ENCODE measurements at regions not wholly inside any gene's neighbourhood (a gene's known extent, or its start where the extent isn't known, plus 50 kb on each side); places are given as distances from the start of the nearest gene placed in this dataset.

- Mint-ChIP-seq H3K4me3 (ENCODE audit: unreplicated experiment) (no peak overlapping the region), H3K27me3 (ENCODE audit: unreplicated experiment) (no peaks in the 10 kb centered on the region), H3K27ac (ENCODE audit: unreplicated experiment) (no peak overlapping the region), H3K9me3 (ENCODE audit: unreplicated experiment) (no peaks in the 10 kb centered on the region), H3K36me3 (ENCODE audit: low read depth, unreplicated experiment) (no peaks in the 10 kb centered on the region), H3K4me1 (ENCODE audit: unreplicated experiment) (no peaks in the 10 kb centered on the region)
- TF ChIP-seq CTCF (IDR thresholded peaks at IDR 0.05; ENCODE audit: unreplicated experiment), result no peak
- DNase-seq (ENCODE audit: low spot score), result no peak
These were observed 427.3 kb upstream of the FAM241A start for GRCh38 chr4:111717921-111718320.

DNA sequence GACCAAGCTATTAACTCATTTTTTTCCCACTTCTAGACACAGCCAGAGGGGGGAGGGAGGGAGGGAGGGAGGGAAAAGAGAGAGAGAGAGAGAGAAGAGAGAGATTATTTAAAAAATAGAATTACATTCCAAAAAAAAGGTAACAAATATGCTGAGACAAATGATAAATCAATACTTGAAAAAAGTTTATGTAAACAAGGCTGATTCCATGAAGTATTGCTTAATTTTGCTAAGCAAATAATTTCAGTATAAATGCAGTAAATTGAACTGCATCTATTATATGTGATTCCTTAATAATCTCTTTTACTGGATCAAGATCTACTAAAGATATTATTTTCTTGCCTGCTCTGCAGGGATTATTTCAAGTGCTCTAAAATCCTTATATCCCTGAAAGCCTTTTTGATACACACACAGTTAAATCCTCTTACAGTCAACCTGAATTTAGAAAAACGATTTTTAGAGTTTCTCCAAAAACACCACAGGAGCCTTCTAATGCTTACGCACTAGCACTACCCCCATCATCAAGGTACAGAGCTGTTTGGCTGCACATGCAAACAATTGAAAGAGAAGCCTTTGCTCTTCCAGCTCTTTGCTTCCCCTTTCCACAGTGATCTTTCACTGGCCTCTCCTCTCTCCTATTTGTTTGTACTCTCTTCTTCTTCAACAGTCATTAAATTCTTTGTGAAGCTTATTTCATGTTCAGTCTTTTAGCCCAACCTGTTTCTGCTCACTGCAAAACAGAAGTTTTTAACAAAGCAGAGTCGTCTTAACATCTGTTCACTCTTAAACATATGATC, 426.3 kb upstream of the FAM241A start:
- no peak for TF ChIP-seq CTCF (IDR thresholded peaks at IDR 0.05; ENCODE audit: unreplicated experiment)
- no peak overlapping the region for H3K27ac Mint-ChIP-seq (ENCODE audit: unreplicated experiment)
- H3K36me3 Mint-ChIP-seq (ENCODE audit: low read depth, unreplicated experiment), result no peaks in the 10 kb centered on the region
- DNase-seq (ENCODE audit: low spot score), result no peak
- no peaks in the 10 kb centered on the region for H3K9me3 Mint-ChIP-seq (ENCODE audit: unreplicated experiment)
- no peaks in the 10 kb centered on the region for H3K4me1 Mint-ChIP-seq (ENCODE audit: unreplicated experiment)
- H3K27me3 Mint-ChIP-seq (ENCODE audit: unreplicated experiment), result no peaks in the 10 kb centered on the region
- no peak overlapping the region for H3K4me3 Mint-ChIP-seq (ENCODE audit: unreplicated experiment)

DNA sequence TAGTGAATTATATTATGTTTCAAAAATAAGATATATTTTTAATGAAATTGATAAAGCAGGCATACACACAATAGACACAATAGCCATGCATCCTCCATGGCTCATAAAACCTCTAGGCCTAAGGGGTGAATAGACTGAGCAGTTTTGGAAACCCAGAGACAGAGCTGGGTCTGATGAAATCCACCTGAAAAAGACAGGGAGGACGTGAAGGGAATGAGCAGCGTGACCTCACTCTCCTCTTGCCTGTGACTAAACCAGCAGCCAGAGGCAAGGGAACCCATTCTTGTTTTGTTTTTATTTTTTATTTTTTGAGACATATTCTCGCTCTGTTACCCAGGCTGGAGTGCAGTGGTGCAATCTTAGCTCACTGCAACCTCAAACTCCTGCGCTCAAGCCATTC, 424.4 kb upstream of the FAM241A start:
- H3K4me1 Mint-ChIP-seq (ENCODE audit: unreplicated experiment), result no peaks in the 10 kb centered on the region
- H3K36me3 Mint-ChIP-seq (ENCODE audit: low read depth, unreplicated experiment), result no peaks in the 10 kb centered on the region
- no peaks in the 10 kb centered on the region for H3K27me3 Mint-ChIP-seq (ENCODE audit: unreplicated experiment)
- DNase-seq (ENCODE audit: low spot score), result no peak
- no peak overlapping the region for H3K27ac Mint-ChIP-seq (ENCODE audit: unreplicated experiment)
- H3K4me3 Mint-ChIP-seq (ENCODE audit: unreplicated experiment), result no peak overlapping the region
- no peak for TF ChIP-seq CTCF (IDR thresholded peaks at IDR 0.05; ENCODE audit: unreplicated experiment)
- no peaks in the 10 kb centered on the region for H3K9me3 Mint-ChIP-seq (ENCODE audit: unreplicated experiment)

DNA sequence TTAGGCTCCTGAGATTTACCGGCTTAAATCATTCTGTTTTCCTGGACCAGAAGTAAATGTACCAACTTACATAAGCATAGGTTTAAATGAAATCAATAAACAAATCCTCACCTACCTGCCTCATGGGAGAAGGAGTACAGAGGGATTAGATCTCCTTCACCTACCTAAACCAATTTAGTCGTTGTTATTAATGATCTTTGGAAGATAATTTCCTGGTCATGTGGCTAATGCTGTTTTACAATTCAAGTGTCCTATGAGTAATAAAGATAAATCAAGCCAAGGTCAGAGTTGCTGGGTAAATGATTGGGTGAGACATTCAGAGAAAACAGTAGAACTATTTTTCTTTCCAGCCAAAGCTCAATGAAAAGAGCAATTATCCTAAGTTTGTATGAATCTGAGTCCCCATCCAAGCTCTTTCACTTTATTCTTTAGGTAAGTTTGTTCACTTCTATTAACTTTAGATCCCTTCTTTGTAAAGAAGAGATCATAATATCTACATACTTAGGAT, 423.0 kb upstream of the FAM241A start:
- Mint-ChIP-seq H3K36me3 (ENCODE audit: low read depth, unreplicated experiment) (no peaks in the 10 kb centered on the region), H3K4me3 (ENCODE audit: unreplicated experiment) (no peak overlapping the region), H3K4me1 (ENCODE audit: unreplicated experiment) (no peaks in the 10 kb centered on the region), H3K27ac (ENCODE audit: unreplicated experiment) (no peak overlapping the region), H3K9me3 (ENCODE audit: unreplicated experiment) (no peaks in the 10 kb centered on the region), H3K27me3 (ENCODE audit: unreplicated experiment) (no peaks in the 10 kb centered on the region)
- no peak for DNase-seq (ENCODE audit: low spot score)
- TF ChIP-seq CTCF (IDR thresholded peaks at IDR 0.05; ENCODE audit: unreplicated experiment), result no peak

DNA sequence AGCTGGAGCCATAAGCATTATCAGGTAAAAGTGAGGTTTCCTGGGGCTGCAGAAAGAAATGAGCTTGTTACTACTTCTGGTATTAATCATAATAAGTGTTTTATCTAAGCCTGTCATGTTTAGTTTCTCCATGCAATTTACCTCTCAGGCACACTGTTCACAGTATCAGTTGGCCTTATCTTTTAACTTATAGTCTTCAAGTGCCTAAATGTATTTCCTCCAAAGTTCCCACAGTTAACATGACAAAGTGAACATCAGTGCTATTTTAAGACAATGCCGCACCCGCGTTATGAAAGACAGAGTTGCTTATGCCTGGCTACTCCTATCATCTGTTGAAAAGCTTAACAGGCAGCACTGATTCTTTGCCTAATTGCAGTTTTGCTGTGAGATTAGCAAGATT, 408.7 kb upstream of the FAM241A start:
- H3K4me3 Mint-ChIP-seq (ENCODE audit: unreplicated experiment), result no peak overlapping the region
- H3K36me3 Mint-ChIP-seq (ENCODE audit: low read depth, unreplicated experiment), result no peaks in the 10 kb centered on the region
- TF ChIP-seq CTCF (IDR thresholded peaks at IDR 0.05; ENCODE audit: unreplicated experiment), result no peak
- H3K9me3 Mint-ChIP-seq (ENCODE audit: unreplicated experiment), result no peaks in the 10 kb centered on the region
- H3K27me3 Mint-ChIP-seq (ENCODE audit: unreplicated experiment), result peaks cover 2% of the 10 kb centered on the region
- no peaks in the 10 kb centered on the region for H3K4me1 Mint-ChIP-seq (ENCODE audit: unreplicated experiment)
- no peak for DNase-seq (ENCODE audit: low spot score)
- H3K27ac Mint-ChIP-seq (ENCODE audit: unreplicated experiment), result no peak overlapping the region
